WTC11 (cell line): ENCODE measurements at regions not wholly inside any gene's neighbourhood (a gene's known extent, or its start where the extent isn't known, plus 50 kb on each side); places are given as distances from the start of the nearest gene placed in this dataset.

ENCODE experiments used
- NFATC4 ChIP-seq: fragments of 250-450 bp; sonication (Bioruptor Pico); IDR thresholded peaks from 2 replicates; pipeline ENCODE4 v1.9.0; 2021; ENCODE audit warnings: mild to moderate bottlenecking
- NFE2L1 ChIP-seq: sonication (generic); formaldehyde crosslinking; IDR thresholded peaks from 2 replicates; pipeline ENCODE4 v1.8.1; 2023; ENCODE audit warnings: missing genetic modification reagents
- TEAD4 ChIP-seq: sonication (generic); formaldehyde crosslinking; IDR thresholded peaks from 2 replicates; pipeline ENCODE4 v1.8.0; 2022; ENCODE audit warnings: mild to moderate bottlenecking, missing genetic modification reagents
- ZSCAN18 ChIP-seq: fragments of 250-450 bp; sonication (Bioruptor Pico); IDR thresholded peaks from 2 replicates; pipeline ENCODE4 v2.1.2; 2022; ENCODE audit warnings: mild to moderate bottlenecking, moderate library complexity

GRCh38 chr4:120555058-120555457, 367.5 kb downstream of the PRDM5 start:
- TF ChIP-seq ZSCAN18 (CRISPR knock-in tag) = no peak
- no peak for TF ChIP-seq NFE2L1 (CRISPR knock-in tag)
- no peak for TF ChIP-seq TEAD4 (CRISPR knock-in tag)
- TF ChIP-seq NFATC4 (CRISPR knock-in tag) = no peak
